HK-2 (cell line): ENCODE measurements at regions not wholly inside any gene's neighbourhood (a gene's known extent, or its start where the extent isn't known, plus 50 kb on each side); places are given as distances from the start of the nearest gene placed in this dataset.

ENCODE experiments used
- DNase-seq: peaks from one replicate; pipeline ENCODE4 v3.0.0-alpha.2; 2018; ENCODE audit not compliant: unreplicated experiment

DNA sequence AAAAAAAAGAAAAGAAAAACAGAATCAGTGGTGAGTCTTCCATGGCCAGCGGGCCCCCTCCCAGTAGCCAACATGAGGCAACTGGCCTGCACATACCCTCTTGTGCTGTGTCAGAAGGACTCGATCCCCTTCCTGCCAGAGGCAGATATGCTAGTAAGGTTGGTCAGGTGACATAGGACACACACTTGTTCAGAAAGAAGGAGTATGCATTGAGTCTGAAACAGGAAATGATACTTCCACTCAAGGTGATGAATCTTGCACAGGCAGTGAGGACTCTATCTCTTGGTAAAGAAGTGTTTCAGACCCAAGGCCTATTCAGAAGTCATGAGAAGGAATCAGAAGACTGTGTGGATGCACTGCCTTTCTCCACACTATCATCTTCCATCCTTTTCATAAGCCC lies 269.7 kb upstream of the FAR2 start:
- no peak for DNase-seq

DNA sequence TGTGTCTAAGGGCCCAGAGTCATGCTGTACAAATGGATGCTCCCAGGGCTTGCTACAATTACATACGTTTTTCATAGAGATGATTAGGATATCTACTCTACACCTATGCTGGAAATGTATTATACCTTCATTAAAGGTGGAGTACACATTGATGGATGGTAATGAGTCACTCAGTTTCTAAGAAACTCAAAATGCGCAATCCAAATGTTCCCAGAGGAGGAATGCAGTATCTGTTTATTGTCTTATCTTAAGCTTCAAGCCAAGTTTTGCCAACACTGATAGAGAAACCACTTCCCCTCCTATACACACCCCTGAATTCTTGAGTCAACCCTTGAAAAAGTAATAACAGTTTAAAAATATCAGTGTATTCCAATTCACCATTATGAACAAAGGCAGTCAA lies 266.6 kb upstream of the FAR2 start:
- DNase-seq: no peak

DNA sequence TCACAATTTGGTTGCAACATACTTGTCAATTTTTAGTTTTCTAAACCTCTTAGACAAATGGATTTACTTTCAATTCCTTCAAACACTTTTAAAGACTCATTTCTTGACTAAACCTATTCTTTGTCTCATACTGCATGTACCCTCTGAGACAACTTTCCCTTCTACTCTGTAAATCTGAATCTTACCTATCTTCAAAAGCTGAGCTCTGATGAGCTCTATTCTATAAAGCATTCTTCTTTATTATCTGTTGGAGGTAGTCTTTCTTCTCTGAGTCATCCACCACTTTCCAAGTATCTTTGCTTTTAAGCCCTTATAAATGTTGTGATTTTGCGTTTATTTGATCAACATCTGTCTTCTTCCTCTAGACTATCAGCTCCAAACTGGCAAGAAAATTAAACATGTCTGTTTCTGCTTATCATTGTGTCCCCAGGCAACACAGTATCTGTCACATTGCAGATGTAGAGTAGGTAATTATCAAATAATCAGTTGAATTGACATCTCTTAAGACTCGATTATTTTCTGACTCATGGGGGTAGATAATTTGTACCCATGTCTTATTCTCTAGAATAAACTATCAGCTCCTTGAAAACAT lies 265.6 kb upstream of the FAR2 start:
- no peak for DNase-seq

DNA sequence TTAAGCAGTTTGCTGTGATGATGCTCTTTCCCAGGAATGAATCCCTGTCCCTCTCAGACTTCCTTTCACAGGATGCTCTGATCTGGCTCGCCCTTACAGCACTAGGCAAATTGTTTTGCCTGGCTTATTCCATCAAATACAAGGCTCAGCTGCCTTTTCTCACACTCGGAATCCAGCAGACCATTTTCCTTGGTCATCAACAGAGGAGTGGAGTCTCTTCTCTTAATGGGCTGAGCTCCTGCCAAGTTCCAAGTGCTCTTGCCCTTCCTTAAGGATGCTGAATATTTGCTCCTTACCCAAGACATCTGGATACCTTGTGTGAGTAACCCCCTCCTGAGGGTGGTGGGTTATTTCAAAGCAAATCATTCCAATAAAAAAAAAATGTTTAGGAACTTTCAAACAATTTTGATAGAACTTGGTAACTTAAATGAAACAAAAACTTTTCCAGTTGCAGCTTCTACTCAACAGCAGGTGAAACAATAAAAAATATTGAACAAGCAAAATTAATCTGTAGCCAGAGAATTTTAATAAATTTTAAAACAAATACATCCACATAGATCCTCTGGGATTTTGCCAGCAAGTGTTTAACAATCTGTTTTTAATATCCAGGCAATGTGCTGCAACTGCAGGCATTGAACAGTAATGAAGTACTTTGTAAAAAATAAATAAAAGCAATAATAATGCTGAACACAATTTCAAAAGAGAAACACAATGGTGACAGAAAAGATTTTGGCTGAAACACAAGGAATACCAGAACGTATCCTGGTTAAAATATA lies 264.0 kb upstream of the FAR2 start:
- no peak for DNase-seq

DNA sequence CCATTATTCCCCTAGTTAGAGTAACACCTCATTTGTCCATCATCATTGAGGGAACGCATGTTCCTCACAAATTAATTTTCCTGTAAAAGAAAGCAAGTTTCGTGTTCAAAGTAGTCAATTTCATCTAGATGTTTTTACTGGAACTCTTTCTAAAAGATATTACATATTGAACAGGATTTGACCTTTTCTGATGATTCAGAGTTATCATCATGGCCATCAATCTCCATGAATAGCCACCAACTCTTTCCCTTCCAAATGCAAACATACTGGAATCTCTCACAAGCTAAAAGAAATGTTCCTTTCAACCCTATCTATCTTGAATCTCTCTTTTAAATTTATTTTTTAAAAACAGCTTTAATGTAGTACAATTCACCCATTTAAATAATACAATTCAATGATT lies 263.1 kb upstream of the FAR2 start:
- no peak for DNase-seq

DNA sequence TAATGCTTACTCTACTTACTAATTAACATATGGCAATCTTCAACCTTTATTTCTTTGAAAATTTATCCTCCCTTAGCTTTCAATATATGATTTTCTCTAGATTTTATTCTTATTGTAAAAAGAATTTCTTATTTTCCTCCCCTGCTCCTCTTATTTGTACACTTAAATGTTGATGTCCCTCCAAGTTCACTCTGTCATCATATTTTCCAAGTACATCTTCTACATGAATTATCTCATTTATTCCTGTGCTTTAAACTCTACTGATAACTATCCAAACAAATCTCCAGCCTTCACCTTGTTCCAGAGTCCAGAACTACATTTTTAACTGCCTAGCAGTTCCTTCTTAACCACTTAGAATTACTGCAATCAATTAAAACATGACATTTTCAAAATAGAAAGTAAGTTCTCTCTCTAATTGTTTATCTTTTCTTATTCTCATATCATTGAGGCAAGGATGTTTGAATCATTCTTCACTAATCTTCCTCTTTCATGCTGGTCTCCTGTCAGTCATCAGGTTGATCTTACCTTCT lies 261.6 kb upstream of the FAR2 start:
- DNase-seq: no peak

DNA sequence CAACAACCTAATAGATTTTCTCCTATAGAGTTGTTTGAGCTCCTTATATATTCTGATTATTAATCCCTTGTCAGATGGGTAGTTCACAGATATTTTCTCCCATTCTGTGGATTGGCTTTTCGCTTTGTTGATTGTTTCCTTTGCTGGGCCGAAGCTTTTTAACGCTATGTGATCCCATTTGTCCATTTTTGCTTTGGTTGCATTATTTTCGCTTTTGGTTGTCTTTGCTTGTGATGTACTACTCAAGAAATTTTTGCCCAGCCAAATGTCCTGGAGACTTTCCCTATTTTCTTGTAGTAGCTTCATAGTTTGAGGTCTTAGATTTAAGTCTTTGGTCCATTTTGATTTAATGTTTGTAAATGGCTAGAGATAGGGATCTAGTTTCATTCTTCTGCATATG lies 258.4 kb upstream of the FAR2 start:
- DNase-seq: no peak

DNA sequence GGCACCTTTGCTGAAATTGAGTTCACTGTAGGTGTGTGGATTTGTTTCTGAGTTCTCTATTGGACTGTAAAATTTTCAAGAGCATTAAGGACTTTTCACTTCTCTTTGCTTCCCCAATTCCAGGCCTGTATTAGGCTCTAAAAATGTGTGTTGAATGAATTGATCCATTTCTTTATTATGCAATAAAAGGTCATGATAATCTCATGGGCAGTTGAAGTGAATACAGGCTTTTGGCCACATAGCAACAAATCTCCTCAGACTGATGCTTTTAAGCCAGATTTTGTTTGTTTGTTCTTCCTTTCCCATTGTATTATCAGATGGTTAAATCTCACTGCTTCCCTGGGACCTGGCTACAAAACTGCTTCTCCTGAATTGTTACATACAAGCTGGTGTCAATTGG lies 258.0 kb upstream of the FAR2 start:
- no peak for DNase-seq

DNA sequence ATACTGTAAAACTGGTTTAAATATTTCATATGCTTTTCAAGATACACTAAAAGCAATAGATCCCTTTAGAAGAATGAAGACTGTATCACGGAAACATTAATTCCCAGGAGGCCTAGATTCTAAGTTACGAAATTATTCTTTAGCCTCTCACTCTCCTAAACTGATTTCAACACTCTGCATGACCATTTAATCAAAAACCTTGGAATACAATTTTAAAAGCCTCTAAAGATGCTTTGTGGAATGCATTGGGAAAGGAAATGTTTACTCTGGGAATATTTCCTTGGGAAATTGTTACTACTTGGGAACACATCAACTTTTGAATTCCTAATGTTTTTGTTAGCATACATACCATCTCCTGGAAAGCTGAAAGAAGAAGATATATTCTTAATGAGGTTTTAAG lies 255.7 kb upstream of the FAR2 start:
- DNase-seq: no peak

DNA sequence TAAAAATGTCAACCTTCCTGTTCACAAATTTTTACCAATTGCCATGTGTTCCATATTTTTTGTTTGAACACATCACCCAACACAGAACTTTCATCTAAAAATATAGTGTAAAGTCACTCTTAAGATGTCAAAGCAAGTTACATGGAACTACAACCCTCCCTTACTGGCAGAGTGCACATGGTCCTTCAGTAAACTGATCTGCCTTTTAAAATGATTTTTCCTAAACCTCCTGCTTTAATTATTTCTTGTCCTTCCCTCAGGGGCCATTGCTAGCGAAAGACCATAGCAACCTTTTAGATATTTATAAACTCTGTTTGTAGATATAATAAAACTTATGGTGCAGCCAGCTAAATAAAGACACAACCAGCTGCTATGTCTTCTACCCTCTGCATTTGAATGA lies 255.2 kb upstream of the FAR2 start:
- no peak for DNase-seq

DNA sequence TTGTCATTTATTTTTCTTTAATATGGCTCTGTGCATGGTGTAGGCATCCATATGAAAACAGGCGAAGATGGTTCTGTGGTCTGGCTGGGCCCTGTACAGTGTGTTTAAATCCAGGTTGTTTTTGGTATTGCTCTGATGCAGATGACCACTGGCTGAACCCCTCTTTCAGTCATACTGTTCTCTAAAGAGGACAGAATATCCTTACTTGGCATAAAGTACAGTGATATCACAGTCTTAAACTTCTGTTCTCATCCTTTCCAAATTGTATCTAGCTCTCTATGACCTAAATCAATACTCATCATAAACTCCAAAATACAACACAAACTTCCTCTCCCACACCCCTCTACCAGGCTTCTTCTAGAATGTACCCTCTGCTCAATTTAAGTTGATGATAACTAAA lies 252.7 kb upstream of the FAR2 start:
- DNase-seq: no peak

DNA sequence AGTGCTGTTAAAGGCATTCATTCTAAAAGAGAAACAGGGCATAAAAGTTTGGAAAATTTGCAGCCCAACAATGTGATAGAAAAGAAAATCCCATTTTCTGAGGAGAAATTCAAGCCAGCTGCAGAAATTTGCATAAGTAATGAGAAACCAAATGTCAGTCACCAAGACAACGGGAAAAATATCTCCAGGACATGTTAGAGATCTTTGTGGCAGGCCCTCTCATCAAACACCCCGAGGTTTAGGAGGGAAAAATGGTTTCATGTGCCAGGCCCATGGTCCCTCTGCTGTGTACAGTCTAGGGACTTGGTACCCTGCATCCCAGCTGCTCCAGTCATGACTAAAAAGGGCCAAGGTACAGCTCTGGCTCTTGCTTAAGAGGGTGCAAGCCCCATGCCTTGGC lies 251.0 kb upstream of the FAR2 start:
- DNase-seq: no peak

DNA sequence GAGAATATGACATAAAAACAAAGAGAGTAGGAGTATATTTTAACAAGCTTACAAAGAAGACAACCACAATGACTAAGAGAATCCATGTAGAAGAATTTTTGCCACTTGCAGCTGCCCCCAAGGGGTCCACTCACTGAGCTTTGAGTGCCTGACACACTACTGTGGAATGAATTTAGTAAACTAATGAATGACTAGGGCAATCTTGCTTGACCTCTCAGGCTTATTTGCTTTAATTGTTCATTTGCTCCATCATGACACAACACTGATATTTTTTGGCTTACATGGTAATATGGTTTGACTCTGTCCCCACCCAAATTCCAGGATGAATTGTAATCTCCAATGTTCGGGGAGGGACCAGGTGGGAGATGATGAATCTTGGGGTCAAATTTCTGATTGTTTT lies 249.1 kb upstream of the FAR2 start:
- DNase-seq: peak; percentile 6

DNA sequence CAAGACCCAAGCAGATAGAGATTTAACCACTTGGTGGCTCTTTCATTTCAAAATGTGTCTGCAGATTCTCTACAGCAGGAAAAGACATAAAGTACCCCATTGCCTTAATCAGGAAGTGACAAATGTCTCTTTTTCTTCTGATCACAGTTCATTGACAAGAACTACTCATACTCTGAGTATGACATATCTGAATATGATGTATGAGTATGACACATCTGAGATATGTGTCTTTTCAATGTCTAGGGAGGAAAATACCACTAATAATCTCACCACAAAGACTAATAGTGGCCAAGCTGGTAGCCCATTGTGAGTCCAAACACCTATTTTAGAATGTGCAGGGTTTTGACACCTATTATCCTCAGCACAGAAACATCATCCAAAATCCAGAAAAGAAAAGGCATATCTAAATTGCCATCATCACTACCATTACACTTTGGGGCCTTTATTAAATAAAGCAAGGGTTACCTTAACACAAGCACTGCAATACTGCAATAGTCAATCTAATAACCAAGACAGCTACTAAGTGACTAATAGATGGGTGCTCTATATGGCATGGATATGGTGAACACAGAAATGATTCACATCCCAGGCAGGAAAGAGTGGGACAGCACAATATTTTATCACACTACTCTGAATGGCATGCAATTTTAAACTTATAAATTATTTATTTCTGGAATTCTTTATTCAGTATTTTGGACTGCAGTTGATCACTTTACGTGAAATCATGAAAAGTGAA lies 243.7 kb upstream of the FAR2 start:
- no peak for DNase-seq

DNA sequence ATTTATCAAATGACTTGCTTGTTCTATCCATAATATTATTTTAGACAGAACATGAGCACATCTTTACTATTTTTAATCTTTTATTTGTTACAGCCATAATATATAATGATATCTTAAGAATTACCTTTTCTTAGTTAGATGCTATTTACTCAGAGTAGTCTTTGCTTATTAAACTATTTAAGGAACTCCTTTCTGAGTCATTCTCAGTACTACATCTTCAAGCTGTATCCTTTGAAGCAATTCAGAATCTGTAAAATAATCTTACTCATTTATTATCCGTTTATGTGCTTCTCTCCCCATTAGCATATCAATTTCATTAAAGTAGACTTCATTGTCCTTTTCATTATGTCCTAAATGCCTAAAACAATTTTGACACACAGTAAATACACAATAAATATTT lies 240.4 kb upstream of the FAR2 start:
- DNase-seq: no peak

DNA sequence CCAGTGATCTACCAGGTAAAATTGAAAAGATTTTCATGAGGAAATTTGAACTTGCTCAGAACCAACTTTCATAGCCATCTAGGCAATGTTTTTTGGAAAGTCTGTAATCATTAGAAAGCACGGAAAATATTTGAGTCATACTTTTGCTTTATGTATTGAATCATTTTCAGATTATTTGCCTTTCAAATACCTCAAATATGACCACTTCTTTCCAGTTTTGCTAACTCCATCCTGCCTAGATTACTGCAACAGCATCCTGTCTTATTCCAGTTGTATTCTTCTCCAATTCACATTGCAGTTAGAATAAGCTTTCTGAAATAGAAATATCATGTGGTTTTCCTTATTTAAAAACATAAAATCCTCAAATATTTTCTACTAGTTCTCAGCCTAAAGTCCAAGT lies 239.8 kb upstream of the FAR2 start:
- no peak for DNase-seq

DNA sequence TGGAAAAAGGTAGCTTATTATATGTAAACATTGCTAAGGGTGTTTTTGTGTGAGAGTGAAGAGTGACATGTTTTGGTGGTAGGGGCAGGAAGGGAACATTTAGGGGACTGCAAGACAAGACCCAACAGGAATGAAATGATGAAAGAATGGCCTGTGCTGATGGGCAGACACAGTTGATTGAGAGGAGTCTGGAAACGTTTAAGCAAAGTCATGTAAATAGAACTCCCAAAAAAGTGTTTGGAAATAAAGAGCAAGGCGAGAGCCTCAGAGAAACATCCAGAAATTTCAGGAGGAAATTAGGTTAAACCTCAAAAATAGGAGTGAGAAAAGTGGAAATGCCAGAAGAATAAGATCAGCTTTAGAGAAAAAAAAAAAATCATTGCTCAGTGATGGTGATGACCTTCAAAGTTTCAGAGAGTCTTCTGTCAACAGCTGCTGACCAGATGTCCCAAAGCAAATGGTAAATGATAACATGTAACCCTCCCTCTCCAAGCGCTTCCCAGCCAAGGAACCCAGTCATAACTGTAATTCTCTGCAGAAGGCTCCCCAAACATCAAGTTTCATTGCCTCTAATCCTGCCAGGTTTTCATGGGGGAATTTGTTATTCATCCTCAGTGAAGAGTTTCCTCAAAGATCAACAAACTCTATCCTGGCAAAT lies 223.2 kb upstream of the FAR2 start:
- no peak for DNase-seq

DNA sequence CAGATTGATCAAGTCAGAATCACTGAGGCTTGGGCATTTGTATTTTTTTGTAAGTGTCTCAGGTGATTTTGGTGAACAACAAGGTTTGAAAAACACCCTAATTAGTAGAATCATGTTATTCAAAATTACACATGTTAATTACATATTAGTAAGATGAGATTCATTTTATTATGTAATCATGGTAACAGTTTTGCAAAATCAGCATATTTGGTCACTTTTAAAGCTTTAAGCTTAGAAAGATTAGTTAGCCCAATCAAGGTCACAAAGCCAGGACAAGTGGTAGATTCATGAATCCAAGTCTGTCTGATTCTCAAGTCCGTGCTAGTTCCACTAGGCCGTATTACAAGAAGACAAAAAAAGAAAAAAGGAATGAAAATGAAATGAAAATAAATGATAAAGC lies 218.4 kb upstream of the FAR2 start:
- DNase-seq: no peak

DNA sequence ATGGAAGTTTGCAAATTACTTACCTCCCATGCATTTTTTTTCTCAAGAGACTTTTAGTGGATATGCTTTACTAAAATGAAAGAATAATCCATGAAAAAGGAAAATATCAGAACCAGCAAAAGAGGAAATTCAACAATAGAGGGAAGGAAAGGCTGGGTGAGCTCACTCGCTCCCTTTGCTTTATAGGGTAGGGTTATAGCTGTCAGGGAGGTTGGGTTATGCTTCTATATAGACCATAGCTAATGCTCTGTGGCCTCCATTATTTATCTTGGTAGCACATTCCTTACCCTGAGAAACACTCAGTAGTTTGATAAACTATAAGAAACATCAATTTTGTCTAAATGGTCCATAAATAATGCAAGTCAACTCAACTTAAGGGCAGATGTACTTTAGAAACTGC lies 215.9 kb upstream of the FAR2 start:
- no peak for DNase-seq

DNA sequence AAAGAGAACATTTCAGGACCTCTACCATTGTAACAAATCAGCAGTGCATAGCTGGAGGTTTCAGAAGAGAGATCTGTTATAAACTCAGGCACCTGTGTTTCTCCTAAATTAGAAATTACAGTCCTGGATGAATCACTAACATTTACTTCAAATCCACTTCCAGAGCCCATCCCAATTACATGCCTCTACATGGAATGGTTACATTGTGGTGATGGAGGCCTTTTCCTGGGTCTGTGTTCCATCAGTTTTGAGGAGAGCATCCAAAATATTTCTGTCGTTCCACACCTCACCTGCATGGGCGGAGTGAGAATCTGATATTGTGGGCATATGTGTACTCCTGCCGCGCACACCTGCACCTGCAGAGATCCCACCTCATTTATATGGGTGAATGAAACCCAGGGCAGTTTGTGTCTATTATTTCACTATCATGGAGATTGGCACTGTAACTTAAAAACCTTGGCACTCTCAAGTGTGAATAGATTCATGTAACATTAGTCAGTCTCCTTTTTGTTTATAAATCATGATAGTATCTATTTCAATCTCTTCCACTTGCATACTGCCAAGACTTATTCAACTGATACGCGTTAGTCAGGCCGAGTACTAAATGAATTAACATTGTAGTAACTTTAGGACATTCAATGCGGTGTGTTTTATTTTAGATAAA lies 215.1 kb upstream of the FAR2 start:
- DNase-seq: no peak

DNA sequence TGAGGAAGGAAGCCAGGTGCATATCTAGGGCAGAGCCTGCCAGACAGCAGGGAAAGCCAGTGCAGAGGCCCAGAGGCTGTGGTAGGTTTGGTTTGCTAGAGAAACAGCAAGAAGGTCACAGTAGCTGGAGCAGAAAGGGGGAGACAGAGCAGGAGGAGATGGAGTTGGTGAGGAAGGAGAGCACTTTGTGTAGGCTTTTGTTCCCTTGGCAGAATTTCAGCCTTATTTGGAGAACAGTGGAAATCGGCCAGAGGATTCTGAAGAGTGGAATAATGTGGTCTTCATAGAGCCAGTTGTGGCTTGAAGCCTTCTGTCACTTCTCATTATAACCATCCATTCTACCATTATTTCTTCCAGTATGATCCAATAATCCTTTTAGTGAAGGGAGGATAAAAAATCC lies 212.9 kb upstream of the FAR2 start:
- no peak for DNase-seq

DNA sequence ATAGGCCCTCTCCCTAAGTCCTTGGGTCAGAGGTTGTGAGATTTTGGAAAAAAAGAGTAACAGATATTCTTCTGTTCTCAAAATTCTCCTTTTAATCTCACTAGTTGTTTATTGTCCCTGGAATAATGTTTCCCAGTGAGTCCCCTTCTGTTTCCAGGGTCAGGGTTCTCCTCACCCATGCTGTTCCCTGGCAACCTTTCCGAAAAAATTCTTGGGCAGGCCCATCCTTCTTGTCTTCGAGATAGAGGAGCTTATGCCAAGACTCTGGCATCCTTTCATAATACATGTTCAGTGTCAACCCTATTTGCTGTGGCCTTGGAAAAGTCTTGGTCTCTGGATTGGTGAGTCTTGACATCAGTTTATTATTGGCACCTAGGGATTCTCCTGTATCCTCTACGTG lies 212.4 kb upstream of the FAR2 start:
- no peak for DNase-seq
